ENCODE measurements at regions not wholly inside any gene's neighbourhood (a gene's known extent, or its start where the extent isn't known, plus 50 kb on each side); places are given as distances from the start of the nearest gene placed in this dataset.

GRCh38 chr2:242019344-242019743, 149.8 kb downstream of the RTP5 start:
- no peaks in the 10 kb centered on the region for H3K36me3 ChIP-seq
- no peak for DNase-seq
- no peaks in the 10 kb centered on the region for H3K4me1 ChIP-seq
- no peaks in the 10 kb centered on the region for H3K27me3 ChIP-seq
- TF ChIP-seq CTCF (IDR thresholded peaks at IDR 0.05; ENCODE audit: low read depth, low read length) = no peak
- H3K4me3 ChIP-seq (ENCODE audit: low read depth, low read length) = no peak overlapping the region
- H3K9me3 ChIP-seq = no peaks in the 10 kb centered on the region

DNA sequence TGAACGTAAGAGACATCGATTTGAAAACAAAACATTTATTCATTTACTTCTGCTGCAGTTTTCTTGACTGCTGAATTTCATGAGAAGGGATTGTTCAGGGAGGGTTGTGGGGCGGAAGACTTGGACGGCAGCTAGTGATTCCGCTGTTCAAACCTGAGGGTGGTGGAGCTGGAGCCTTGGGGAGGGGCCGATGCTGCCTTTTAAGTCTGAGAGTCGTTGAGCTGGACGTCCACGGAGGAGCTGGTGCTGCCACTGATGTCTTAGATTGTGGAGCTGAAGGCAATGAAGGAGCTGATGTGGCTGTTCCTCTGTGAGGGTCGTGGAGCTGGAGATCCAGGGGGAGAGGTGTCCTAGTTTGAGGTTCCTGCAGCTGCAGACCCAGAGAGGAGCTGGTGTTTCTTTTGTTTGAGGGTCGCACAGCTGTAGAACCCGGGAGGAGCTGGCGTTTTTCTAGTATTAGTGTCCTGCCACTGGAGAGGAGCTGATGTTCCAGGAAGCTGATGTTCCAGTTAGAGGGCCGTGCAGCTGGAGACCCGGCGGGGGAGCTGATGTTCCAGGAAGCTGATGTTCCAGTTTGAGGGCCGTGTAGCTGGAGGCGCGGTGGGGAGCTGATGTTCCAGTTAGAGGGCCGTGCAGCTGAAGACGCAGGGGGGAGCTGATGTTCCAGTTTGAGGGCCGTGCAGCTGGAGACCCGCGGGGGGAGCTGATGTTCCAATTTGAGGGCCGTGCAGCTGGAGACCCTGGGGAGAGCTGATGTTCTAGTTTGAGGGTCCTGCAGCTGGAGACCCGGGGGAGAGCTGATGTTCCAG, 150.9 kb downstream of the RTP5 start:
- TF ChIP-seq CTCF (IDR thresholded peaks at IDR 0.05; ENCODE audit: low read depth, low read length) = no peak

GRCh38 chr2:242022550-242023290, 153.2 kb downstream of the RTP5 start:
- Histone ChIP-seq H3K36me3 (no peaks in the 10 kb centered on the region), H3K4me1 (no peaks in the 10 kb centered on the region), H3K27me3 (no peaks in the 10 kb centered on the region), H3K9me3 (no peaks in the 10 kb centered on the region), H3K4me3 (ENCODE audit: low read depth, low read length) (no peak overlapping the region)
- no peak for TF ChIP-seq CTCF (IDR thresholded peaks at IDR 0.05; ENCODE audit: low read depth, low read length)
- no peak for DNase-seq

More for the DNA sequence above, 150.9 kb downstream of the RTP5 start:
- no peak overlapping the region for H3K4me3 ChIP-seq (ENCODE audit: low read depth, low read length)
- H3K9me3 ChIP-seq = no peaks in the 10 kb centered on the region
- no peak for DNase-seq
- no peaks in the 10 kb centered on the region for H3K36me3 ChIP-seq
- H3K4me1 ChIP-seq = no peaks in the 10 kb centered on the region
- no peaks in the 10 kb centered on the region for H3K27me3 ChIP-seq

DNA sequence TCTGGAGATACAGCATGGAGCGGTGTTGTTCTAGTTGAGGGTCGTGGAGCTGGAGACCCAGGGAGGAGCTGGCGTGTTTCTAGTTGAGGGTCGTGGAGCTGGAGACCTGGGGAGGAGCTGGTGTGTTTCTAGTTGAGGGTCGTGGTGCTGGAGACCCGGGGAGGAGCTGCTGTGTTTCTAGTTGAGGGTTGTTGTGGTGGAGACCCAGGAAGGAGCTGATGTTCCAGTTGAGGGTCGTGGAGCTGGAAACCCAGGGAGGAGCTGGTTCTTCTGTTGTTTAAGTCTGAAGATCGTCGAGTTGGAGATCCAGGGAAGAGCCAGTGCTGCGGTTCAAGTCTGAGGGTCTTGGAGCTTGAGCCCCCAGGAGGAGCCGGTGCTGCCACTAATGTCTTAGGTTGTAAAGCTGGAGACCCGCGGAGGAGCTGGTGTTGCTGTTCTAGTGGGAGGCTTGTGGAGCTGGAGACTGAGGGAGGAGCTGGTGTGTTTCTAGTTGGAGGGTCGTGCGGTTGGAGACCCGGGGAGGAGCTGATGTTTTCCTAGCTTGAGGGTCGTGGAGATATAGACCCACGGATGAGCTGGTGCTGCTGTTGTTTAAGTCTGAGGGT, 155.3 kb downstream of the RTP5 start:
- Histone ChIP-seq H3K27me3 (no peaks in the 10 kb centered on the region), H3K36me3 (no peaks in the 10 kb centered on the region), H3K4me3 (ENCODE audit: low read depth, low read length) (no peak overlapping the region), H3K9me3 (no peaks in the 10 kb centered on the region), H3K4me1 (no peaks in the 10 kb centered on the region)
- no peak for DNase-seq
- no peak for TF ChIP-seq CTCF (IDR thresholded peaks at IDR 0.05; ENCODE audit: low read depth, low read length)

DNA sequence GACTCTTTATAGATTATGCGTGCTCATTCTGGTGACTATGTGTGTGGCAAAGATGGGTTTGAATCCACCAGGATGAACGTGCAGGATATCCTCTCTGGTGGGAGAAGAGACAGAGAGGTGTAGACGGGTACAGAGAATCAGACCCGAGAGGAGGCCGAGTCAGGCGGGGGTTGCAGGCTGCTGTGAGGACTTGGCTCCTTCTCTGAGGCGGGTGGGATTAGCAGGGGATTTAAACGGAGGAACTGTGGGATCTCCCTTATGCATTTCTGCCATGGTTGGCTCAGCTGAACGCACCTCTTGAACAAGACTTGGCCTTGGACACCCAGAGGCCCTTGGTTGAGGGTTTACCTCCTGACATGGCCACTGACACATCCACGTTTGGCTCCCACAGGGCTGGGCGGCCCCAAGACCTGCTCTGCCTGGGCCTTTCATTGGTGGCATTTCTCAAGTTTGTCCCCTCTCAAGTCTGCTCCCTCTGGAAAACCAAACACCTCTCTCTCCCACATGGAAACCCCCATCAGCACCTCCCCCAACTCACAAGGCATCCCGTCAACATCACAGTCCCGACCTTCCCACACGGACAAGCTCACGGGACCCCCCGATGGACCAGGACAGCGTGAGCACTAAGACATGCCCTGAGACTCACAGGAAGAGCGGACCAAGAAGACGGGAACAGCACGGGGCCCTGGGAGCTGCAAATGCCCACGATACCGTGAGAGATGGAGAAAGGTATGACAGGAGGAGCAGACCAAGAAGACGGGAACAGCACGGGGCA, 158.3 kb downstream of the RTP5 start:
- Histone ChIP-seq H3K4me1 (no peaks in the 10 kb centered on the region), H3K36me3 (no peaks in the 10 kb centered on the region), H3K27me3 (peaks cover 6% of the 10 kb centered on the region; the same call in 1 of the 2 replicates), H3K9me3 (no peaks in the 10 kb centered on the region), H3K4me3 (ENCODE audit: low read depth, low read length) (no peak overlapping the region)
- no peak for DNase-seq
- no peak for TF ChIP-seq CTCF (IDR thresholded peaks at IDR 0.05; ENCODE audit: low read depth, low read length)

Measured in BE2C (cell line).